AG04450 (cell line): ENCODE measurements at regions not wholly inside any gene's neighbourhood (a gene's known extent, or its start where the extent isn't known, plus 50 kb on each side); places are given as distances from the start of the nearest gene placed in this dataset.
"Not testable (repeated sequence)": the region's sequence is repeated elsewhere in the genome, so short reads cannot be mapped to it uniquely, and the experiment has no call there.

ENCODE experiments used
- CTCF ChIA-PET: fragments of 300-600, 350-600 bp; formaldehyde crosslinking; extraction: SDS; loops from one replicate; lab custom pipeline; 2022; ENCODE audit warnings: antibody characterized with exemption, inconsistent platforms; lab: Charles Lee
- POLR2A ChIA-PET: fragments of 350-600 bp; formaldehyde crosslinking; extraction: SDS; loops from one replicate; lab custom pipeline; 2021; ENCODE audit warnings: antibody characterized with exemption, inconsistent platforms; lab: Yijun Ruan, JAX
- DNase-seq: peaks from one replicate; pipeline ENCODE4 v3.0.0-alpha.2; 2011; ENCODE audit warnings: low read depth, low spot score
- H3K27ac ChIP-seq: one replicate; pipeline ENCODE4 v1.5.1; 2012; ENCODE audit warnings: low read depth, low read length, control low read depth
- H3K27me3 ChIP-seq: one replicate; pipeline ENCODE4 v1.6.0; 2012; ENCODE audit warnings: low read length; ENCODE audit not compliant: control insufficient read depth, insufficient read depth
- H3K4me3 ChIP-seq: 2 replicates; pipeline ENCODE4 v1.5.1; 2011; ENCODE audit warnings: mild to moderate bottlenecking, low read depth, low read length, control low read depth
- H3K9me3 ChIP-seq: 2 replicates; pipeline ENCODE4 v1.5.1; 2012; ENCODE audit warnings: low read length; ENCODE audit not compliant: control insufficient read depth, insufficient read depth
- CTCF ChIP-seq: IDR thresholded peaks from 2 replicates; pipeline ENCODE4 v1.5.1; 2011; ENCODE audit warnings: low read depth, low read length, control low read depth, inconsistent platforms

GRCh38 chr5:99032234-99033013 lies 103.6 kb upstream of the CHD1 start:
- H3K27ac ChIP-seq = no peak overlapping the region
- ChIA-PET CTCF (interaction anchor here (0.5 to 3.0 kb wide), 29 partner anchors 9 to 1841 kb away, joined by 3 to 42 read pairs (median 6); partner anchors contain the start of gene CHD1), POLR2A (no interaction called here)

GRCh38 chr5:99030906-99031440 lies 102.2 kb upstream of the CHD1 start:
- TF ChIP-seq CTCF = no peak
- Histone ChIP-seq H3K4me3 (no peak overlapping the region), H3K9me3 (no peaks in the 10 kb centered on the region), H3K27ac (no peak overlapping the region), H3K27me3 (no peaks in the 10 kb centered on the region)
- DNase-seq = no peak
- CTCF ChIA-PET = interaction anchor here (2.3 kb wide), 1 partner anchor 14 kb away, joined by 19 read pairs; no protein-coding TSS in a partner anchor
- POLR2A ChIA-PET = no interaction called here

More at GRCh38 chr5:99032234-99033013, 103.6 kb upstream of the CHD1 start:
- DNase-seq = peak; percentile 63
- H3K4me3 ChIP-seq = no peak overlapping the region; the same call in 1 of the 2 replicates
- no peaks in the 10 kb centered on the region for H3K9me3 ChIP-seq
- no peaks in the 10 kb centered on the region for H3K27me3 ChIP-seq
- TF ChIP-seq CTCF = peak; percentile 86

- H3K27ac ChIP-seq = no peak overlapping the region
- CTCF ChIA-PET = interaction anchor here (0.9 kb wide), 1 partner anchor 122 kb away, joined by 3 read pairs; no protein-coding TSS in a partner anchor
These were observed 100.4 kb upstream of the CHD1 start for GRCh38 chr5:99029172-99029571.

GRCh38 chr5:99028170-99028569 lies 99.4 kb upstream of the CHD1 start:
- CTCF ChIA-PET = interaction anchor here (0.8 kb wide), 1 partner anchor 124 kb away, joined by 3 read pairs; no protein-coding TSS in a partner anchor
- H3K4me3 ChIP-seq, H3K27ac ChIP-seq, H3K27me3 ChIP-seq, POLR2A ChIA-PET, H3K9me3 ChIP-seq, DNase-seq: not testable (repeated sequence)

More at GRCh38 chr5:99029172-99029571, 100.4 kb upstream of the CHD1 start:
- TF ChIP-seq CTCF = no peak
- H3K27me3 ChIP-seq = no peaks in the 10 kb centered on the region
- POLR2A ChIA-PET = no interaction called here
- DNase-seq = no peak
- no peak overlapping the region for H3K4me3 ChIP-seq
- H3K9me3 ChIP-seq = no peaks in the 10 kb centered on the region

- Histone ChIP-seq H3K4me3 (no peak overlapping the region), H3K27me3 (no peaks in the 10 kb centered on the region), H3K27ac (no peak overlapping the region), H3K9me3 (no peaks in the 10 kb centered on the region)
- ChIA-PET CTCF (no interaction called here), POLR2A (no interaction called here)
- no peak for DNase-seq
- TF ChIP-seq CTCF = no peak
These were observed 96.7 kb upstream of the CHD1 start for GRCh38 chr5:99025298-99026045.
